Hindlimb muscle (tissue), 1 donor: ENCODE measurements at regions not wholly inside any gene's neighbourhood (a gene's known extent, or its start where the extent isn't known, plus 50 kb on each side); places are given as distances from the start of the nearest gene placed in this dataset.
A peak's percentile ranks its signal among the peaks of the same experiment; 100 is the strongest.

Experiments
- DNase-seq: peaks from one replicate; pipeline ENCODE4 v3.0.0-alpha.2; 2013

GRCh38 chr9:91102269-91102668, 259.4 kb downstream of the AUH start:
- no peak for DNase-seq

GRCh38 chr9:91103931-91104330, 257.8 kb downstream of the AUH start:
- no peak for DNase-seq

GRCh38 chr9:91106415-91107081, 255.2 kb downstream of the AUH start:
- no peak for DNase-seq

- no peak for DNase-seq
Measured at GRCh38 chr9:91111226-91111625, 250.5 kb downstream of the AUH start.

GRCh38 chr9:91111876-91112275, 249.8 kb downstream of the AUH start:
- DNase-seq = no peak

- no peak for DNase-seq
Measured at GRCh38 chr9:91113016-91113415, 248.7 kb downstream of the AUH start.

GRCh38 chr9:91114450-91114849, 247.3 kb downstream of the AUH start:
- DNase-seq = no peak

GRCh38 chr9:91116211-91116610, 245.5 kb downstream of the AUH start:
- no peak for DNase-seq

- no peak for DNase-seq
Measured at GRCh38 chr9:91116711-91117110, 245.0 kb downstream of the AUH start.

GRCh38 chr9:91117474-91117891, 244.2 kb downstream of the AUH start:
- no peak for DNase-seq

GRCh38 chr9:91117959-91118703, 243.6 kb downstream of the AUH start:
- peak; percentile 71 for DNase-seq

- no peak for DNase-seq
Measured at GRCh38 chr9:91118704-91119025, 243.1 kb downstream of the AUH start.

GRCh38 chr9:91119142-91119541, 242.6 kb downstream of the AUH start:
- peak; percentile 19 for DNase-seq

- no peak for DNase-seq
Measured at GRCh38 chr9:91119679-91120078, 242.0 kb downstream of the AUH start.

- DNase-seq = no peak
Measured at GRCh38 chr9:91120200-91120599, 241.5 kb downstream of the AUH start.

GRCh38 chr9:91122755-91123154, 239.0 kb downstream of the AUH start:
- DNase-seq = no peak

GRCh38 chr9:91126761-91127445, 234.8 kb downstream of the AUH start:
- DNase-seq = no peak

GRCh38 chr9:91127653-91128052, 234.1 kb downstream of the AUH start:
- no peak for DNase-seq

GRCh38 chr9:91130796-91131318, 230.9 kb downstream of the AUH start:
- no peak for DNase-seq

- no peak for DNase-seq
Measured at GRCh38 chr9:91131433-91131839, 230.3 kb downstream of the AUH start.

GRCh38 chr9:91132576-91133073, 229.1 kb downstream of the AUH start:
- DNase-seq = no peak

GRCh38 chr9:91134608-91135007, 227.1 kb downstream of the AUH start:
- DNase-seq = no peak

- DNase-seq = no peak
Measured at GRCh38 chr9:91137391-91137790, 224.3 kb downstream of the AUH start.
